GM21717 (cell line): ENCODE measurements at regions not wholly inside any gene's neighbourhood (a gene's known extent, or its start where the extent isn't known, plus 50 kb on each side); places are given as distances from the start of the nearest gene placed in this dataset.
"Not testable (repeated sequence)": the region's sequence is repeated elsewhere in the genome, so short reads cannot be mapped to it uniquely, and the experiment has no call there.

Source experiments
- ATAC-seq: cut with Tn5 transposase; IDR thresholded peaks from one replicate; pipeline ENCODE4 v1.9.1; 2021; ENCODE audit warnings: mild to moderate bottlenecking, moderate library complexity; ENCODE audit not compliant: unreplicated experiment

GRCh38 chr5:152686931-152687330 lies 281.9 kb upstream of the NMUR2 start:
- ATAC-seq = no peak

DNA sequence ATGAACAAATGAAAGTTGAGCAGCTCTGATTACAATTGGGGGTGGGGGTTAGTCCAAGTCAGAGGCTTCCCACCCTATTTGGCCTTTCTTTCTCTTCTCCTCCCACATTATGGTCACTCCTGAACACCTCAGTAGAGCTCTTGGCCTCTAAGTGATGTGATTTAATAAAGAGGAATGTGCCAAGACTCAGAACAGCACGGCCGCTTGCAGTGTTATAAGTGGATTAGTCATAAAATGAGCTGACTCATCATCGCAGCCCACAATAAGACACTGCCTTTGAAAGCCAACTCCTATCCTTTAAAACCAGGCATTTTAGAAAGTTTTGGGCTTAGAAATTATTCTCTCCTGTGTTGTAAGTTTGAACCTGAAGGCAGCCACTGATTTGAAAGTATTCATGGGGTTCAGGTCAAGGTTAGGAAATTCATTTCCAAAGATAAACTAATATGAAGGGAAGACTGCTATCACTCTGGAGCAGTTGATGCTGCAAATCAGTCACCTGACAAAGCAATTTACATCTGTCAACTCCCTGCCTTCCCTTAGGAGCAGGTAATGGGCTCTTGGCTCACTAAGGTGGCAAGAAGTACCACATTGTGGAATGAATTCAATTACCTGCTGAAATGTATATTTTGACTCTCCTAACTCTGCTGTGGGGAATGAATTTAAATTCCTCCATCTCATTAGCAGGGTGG lies 283.6 kb upstream of the NMUR2 start:
- ATAC-seq = no peak

GRCh38 chr5:152689250-152689711 lies 284.2 kb upstream of the NMUR2 start:
- ATAC-seq = no peak

DNA sequence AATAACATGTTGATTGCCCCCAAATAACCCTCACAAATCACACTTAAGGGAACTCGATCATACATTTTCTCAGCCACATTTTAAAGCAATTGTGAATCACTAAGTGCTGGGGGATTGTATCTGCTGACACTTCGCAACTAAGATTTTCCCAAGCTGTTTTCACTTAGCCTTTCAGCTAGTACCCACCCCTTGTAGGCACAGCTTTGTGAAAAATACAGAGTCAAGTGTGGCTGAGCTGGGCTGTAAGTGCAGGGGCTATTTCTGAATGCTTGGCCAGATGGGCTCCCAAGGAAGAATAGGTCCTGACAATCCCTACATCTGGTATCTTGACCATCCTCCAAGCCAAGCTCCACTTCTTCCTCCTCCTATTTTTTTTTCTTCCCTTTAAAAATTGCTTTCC lies 289.2 kb upstream of the NMUR2 start:
- ATAC-seq = no peak

GRCh38 chr5:152701305-152701949 lies 296.3 kb upstream of the NMUR2 start:
- no peak for ATAC-seq

GRCh38 chr5:152704286-152704685 lies 299.2 kb upstream of the NMUR2 start:
- ATAC-seq = no peak

- no peak for ATAC-seq
Measured at GRCh38 chr5:152711801-152712388, 306.8 kb upstream of the NMUR2 start.

DNA sequence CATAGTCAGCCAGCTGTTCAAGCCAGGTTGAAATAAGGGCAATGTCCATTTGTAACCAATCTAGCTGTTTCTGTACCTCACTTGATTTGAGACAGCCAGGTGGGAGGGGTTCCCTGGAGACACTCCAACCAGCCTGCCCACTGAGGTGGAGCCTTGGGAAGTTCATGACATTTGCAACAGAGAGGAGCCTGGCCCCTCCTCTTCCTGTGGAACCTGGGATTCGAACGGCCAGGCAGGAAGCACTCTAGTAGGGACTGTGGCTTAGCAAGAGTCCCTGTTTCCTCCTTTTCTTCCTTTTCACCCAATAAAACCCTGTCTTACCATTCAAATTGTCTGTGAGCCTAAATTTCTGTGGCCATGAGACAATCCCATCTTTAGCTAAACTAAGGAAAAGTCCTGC lies 312.3 kb upstream of the NMUR2 start:
- ATAC-seq = no peak

DNA sequence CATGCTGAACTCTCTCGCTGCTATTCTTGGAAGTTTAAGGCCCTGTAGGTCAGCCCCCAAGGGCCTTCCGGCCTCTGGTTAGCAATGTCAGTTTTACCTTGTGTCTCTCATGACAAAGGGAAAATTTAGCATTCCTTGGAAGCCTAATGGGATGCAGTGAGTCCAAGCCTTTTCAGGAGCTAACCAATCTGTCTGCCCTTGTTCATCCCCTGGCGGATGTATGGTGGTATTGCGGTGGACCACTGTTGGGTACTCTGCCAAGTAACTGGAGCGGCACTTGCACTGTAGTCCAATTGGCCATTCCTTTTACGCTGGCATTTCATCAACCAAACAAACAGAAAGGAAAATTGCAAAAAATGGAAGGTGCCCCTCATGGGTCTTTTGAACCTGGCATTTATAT lies 318.4 kb upstream of the NMUR2 start:
- ATAC-seq = no peak

DNA sequence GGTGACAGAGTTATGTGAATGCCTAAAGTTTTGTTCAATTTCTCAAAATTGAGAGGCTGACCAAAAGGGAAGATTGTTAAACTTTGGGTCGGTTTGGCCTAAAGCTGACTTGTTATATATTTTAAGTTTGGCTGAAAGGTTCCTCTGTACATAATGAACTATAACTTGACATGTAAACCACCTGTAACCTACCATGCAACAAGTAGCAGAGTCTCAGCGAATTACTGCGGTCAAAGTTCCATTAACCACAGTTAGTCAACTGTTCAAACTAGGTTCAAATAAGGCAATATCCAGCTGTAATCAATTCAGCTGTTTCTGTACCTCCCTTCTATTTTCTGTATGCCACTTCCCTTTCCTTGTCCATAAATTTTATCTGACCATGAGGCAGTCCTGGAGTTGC lies 325.1 kb upstream of the NMUR2 start:
- no peak for ATAC-seq

DNA sequence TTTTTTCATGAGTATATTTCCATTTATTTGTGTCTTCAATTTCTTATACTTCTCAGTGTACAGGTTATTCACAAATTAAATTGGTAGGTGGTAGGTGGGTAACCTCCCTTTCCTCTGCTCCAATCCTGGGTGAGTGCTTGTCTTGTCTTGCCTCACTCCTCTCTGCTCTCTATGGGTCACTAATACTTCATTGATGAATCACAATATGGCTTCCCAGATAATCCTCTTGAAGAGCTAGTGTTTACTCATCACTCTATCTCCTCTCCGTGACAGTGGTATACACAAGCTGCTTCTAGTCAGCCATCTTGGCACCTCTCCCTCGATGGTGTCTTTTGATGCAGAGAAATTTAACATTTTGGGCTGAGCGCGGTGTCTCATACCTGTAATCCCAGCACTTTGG lies 331.8 kb upstream of the NMUR2 start:
- ATAC-seq = no peak

GRCh38 chr5:152739916-152740315 lies 334.8 kb upstream of the NMUR2 start:
- no peak for ATAC-seq

- ATAC-seq = not testable (repeated sequence)
Measured at GRCh38 chr5:152741126-152741525, 336.0 kb upstream of the NMUR2 start.

DNA sequence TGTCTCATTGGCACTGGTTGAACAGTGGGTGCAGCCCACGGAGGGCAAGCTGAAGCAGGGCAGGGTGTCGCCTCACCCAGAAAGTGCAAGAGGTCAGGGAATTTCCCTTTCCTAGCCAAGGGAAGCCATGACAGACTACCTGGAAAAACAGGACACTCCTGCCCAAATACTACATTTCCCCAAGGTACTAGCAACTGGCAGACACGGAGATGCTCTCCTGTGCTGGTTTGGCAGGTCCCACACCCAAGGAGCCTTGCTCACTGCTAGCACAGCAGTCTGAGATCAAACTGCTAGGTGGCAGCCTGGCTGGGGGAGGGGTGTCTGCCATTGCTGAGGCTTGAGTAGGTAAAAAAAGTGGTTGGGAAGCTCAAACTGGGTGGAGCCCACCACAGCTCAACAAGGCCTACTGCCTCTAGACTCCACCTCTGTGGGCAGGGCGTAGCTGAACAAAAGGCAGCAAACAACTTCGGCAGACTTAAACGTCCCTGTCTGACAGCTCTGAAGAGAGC lies 382.7 kb upstream of the NMUR2 start:
- ATAC-seq = not testable (repeated sequence)

DNA sequence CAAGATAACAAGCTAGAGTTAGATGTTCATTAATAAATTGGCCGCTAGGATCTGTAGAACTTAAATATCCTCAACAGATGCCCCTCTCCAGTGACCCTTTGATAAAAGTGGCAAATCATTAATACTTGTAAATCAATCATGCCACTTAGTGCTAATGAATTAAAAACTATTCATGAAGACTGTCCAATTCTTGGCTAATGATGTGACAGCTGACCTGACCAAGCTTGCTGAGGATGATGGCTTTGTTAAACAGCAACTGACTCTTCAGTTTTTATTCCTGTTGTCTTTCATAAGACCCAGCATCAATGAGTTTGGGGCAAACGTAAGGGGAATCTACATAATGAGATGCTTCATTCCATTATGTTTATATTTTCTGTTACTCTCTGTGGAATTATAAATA lies 396.8 kb upstream of the NMUR2 start:
- no peak for ATAC-seq

- no peak for ATAC-seq
Measured at GRCh38 chr5:152804179-152804578, 399.1 kb upstream of the NMUR2 start.

DNA sequence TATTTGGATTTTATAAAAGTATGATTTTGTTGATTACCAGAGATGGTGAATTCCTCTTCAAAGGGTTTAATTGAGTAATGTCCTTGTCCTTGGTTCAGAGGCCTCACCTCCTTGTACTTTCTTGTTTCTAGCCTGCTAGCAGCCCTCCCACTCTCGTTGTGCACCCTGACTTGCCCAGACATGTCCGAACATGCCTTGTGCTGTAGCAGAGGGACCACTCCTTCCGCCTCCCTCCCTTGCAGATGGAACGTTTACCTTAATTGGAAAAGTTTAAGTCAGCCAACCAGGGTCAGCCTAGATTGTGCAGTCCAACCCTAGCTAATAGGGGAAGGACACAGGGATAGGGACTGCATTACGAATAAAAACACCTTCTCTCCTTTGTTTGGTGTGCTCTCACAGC lies 406.9 kb upstream of the NMUR2 start:
- ATAC-seq = no peak

DNA sequence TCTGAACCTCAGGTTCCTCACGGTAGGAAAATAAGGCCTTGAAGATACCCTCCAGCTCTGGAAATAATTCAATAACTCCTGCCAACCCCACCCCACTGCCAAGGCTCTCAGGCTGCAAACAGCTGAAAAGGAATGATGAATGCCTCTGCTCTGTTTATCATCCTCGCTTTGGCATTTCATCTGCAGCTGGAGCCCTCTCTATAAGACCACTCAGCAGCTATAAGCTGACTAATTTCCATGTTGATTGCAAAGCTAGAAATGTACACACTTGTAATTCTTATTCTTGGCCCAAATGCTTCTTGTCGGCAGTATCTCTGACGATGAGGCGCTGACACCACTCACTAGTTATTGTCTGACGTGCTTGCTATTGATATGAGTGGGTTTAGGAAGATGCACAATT lies 408.4 kb upstream of the NMUR2 start:
- ATAC-seq = no peak

DNA sequence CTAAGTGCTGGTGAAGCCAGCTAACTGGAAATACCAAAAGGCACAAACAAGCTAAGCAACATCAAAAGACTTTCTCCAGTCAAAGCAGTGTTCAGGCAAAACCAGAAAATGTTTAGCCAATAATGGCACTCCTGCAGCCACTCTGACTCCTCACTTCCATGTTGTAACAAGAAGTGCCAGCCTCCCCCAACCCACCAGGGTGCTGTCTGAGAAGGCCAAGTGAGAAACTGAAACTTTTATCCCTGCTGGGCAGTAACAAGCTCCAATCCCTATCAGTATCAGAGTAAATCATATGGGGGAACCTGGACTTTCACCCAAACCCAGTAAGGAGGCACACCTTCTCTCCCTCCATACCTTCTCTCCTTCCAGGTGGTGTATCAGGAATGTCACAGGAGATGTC lies 414.8 kb upstream of the NMUR2 start:
- no peak for ATAC-seq

DNA sequence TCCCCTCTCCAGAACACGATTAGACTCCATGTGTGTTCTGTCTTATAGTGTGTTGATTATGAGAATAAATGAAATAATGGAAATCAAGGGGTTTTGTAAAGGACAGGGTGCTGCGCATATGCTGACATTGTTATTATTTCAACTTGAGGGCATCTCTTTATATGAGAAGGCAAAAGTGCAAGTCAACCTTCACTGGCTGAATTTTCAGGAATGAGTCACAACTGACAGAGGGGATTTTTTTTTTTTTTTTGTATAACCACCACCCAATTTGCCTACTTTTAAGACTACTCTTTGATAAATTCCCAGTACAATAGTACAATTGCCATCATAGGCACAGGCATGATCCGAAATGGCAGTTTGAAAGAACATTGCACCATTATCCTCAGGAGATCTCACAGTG lies 419.2 kb upstream of the NMUR2 start:
- ATAC-seq = peak; percentile 56

- no peak for ATAC-seq
Measured at GRCh38 chr5:152838241-152838786, 433.2 kb upstream of the NMUR2 start.

GRCh38 chr5:152844713-152845112 lies 439.6 kb upstream of the NMUR2 start:
- no peak for ATAC-seq
